Fibroblast of lung (primary cell): ENCODE measurements at regions not wholly inside any gene's neighbourhood (a gene's known extent, or its start where the extent isn't known, plus 50 kb on each side); places are given as distances from the start of the nearest gene placed in this dataset.

Experiments used
- DNase-seq, 2 donors: peaks; one replicate each; pipeline versions ENCODE4 v3.0.0 to v3.0.0-alpha.2; 2010; ENCODE audit warnings: low read depth in 2 of 2
- H2AFZ ChIP-seq: 2 replicates; pipeline ENCODE4 v1.5.1; 2012; ENCODE audit warnings: low read length, control low read depth, inconsistent platforms
- H3K27ac ChIP-seq: 2 replicates; pipeline ENCODE4 v1.5.1; 2011; ENCODE audit warnings: low read length, control low read depth; ENCODE audit not compliant: insufficient read depth
- H3K27me3 ChIP-seq: 2 replicates; pipeline ENCODE4 v1.5.1; 2011; ENCODE audit warnings: mild to moderate bottlenecking, low read length; ENCODE audit not compliant: control insufficient read depth, insufficient read depth
- H3K36me3 ChIP-seq: 2 replicates; pipeline ENCODE4 v1.5.1; 2011; ENCODE audit warnings: low read length; ENCODE audit not compliant: control insufficient read depth, insufficient read depth
- H3K4me1 ChIP-seq: 2 replicates; pipeline ENCODE4 v1.5.1; 2011; ENCODE audit warnings: low read length; ENCODE audit not compliant: control insufficient read depth, insufficient read depth; ENCODE audit errors: extremely low read depth
- H3K4me2 ChIP-seq: 2 replicates; pipeline ENCODE4 v1.5.1; 2011; ENCODE audit warnings: low read length, control low read depth; ENCODE audit not compliant: insufficient read depth; ENCODE audit errors: extremely low read depth
- H3K4me3 ChIP-seq, 4 experiments: fragments of 200-600 bp in 1 of 4; sonication (generic) in 1 of 4; replicated peaks in 1 of 4; 2 replicates each; pipeline ENCODE4 v1.5.1; 2011 to 2016; ENCODE audit warnings: low read length in 4 of 4, low read depth in 3 of 4, mild to moderate bottlenecking in 3 of 4, control low read depth in 2 of 4, inconsistent platforms in 1 of 4, mixed read lengths in 1 of 4; ENCODE audit not compliant: insufficient read depth in 1 of 4; ENCODE audit errors: control extremely low read depth in 1 of 4
- H3K79me2 ChIP-seq: 2 replicates; pipeline ENCODE4 v1.5.1; 2012; ENCODE audit warnings: mild to moderate bottlenecking, low read length, inconsistent platforms; ENCODE audit not compliant: control insufficient read depth, insufficient read depth
- H3K9ac ChIP-seq: 2 replicates; pipeline ENCODE4 v1.5.1; 2011; ENCODE audit warnings: mild to moderate bottlenecking, low read length, control low read depth; ENCODE audit not compliant: insufficient read depth
- H3K9me3 ChIP-seq: 2 replicates; pipeline ENCODE4 v1.5.1; 2012; ENCODE audit warnings: low read depth, low read length; ENCODE audit not compliant: control insufficient read depth, insufficient read depth
- H4K20me1 ChIP-seq: 2 replicates; pipeline ENCODE4 v1.5.1; 2011; ENCODE audit warnings: low read length; ENCODE audit not compliant: control insufficient read depth, insufficient read depth; ENCODE audit errors: extremely low read depth
- CTCF ChIP-seq, 2 donors: IDR thresholded peaks in 1 of 2; conservative IDR thresholded peaks in 1 of 2; 1 replicate in 1 of 2; 2 replicates in 1 of 2; pipeline ENCODE4 v1.5.1; 2011 to 2012; ENCODE audit warnings: low read length in 2 of 2, control low read depth in 1 of 2, inconsistent platforms in 1 of 2, low read depth in 1 of 2, mild to moderate bottlenecking in 1 of 2
- EZH2 ChIP-seq: IDR thresholded peaks from 2 replicates; pipeline ENCODE4 v1.5.1; 2012; ENCODE audit warnings: low read length, control low read depth, mild to moderate bottlenecking; ENCODE audit errors: missing control alignments

- Histone ChIP-seq H3K36me3 (no peaks in the 10 kb centered on the region), H2AFZ (no peak overlapping the region), H3K4me2 (no peak overlapping the region), H3K27me3 (no peaks in the 10 kb centered on the region), H3K9me3 (no peaks in the 10 kb centered on the region), H3K4me1 (no peaks in the 10 kb centered on the region), H3K4me3 (no peak overlapping the region), H3K79me2 (no peaks in the 10 kb centered on the region), H4K20me1 (no peaks in the 10 kb centered on the region), H3K9ac (no peak overlapping the region), H3K27ac (no peak overlapping the region)
- TF ChIP-seq EZH2, result no peak
- TF ChIP-seq CTCF (conservative IDR thresholded peaks at IDR 0.05 in 1 of 2, IDR thresholded peaks at IDR 0.05 in 1 of 2; ENCODE audit: low read depth in 1 of 2, low read length in 2 of 2), result no peak
- peak; percentile 58 to 80 for DNase-seq
Measured at GRCh38 chr21:17416139-17416538, 96.7 kb upstream of the CXADR start.

GRCh38 chr21:17422931-17423330 lies 89.9 kb upstream of the CXADR start:
- Histone ChIP-seq H3K27me3 (no peaks in the 10 kb centered on the region), H3K4me3 (no peak overlapping the region), H4K20me1 (no peaks in the 10 kb centered on the region), H3K4me1 (no peaks in the 10 kb centered on the region), H3K9ac (no peak overlapping the region), H3K9me3 (no peaks in the 10 kb centered on the region), H3K4me2 (no peak overlapping the region), H3K36me3 (no peaks in the 10 kb centered on the region), H3K79me2 (no peaks in the 10 kb centered on the region), H2AFZ (no peak overlapping the region), H3K27ac (no peak overlapping the region)
- no peak for TF ChIP-seq CTCF (conservative IDR thresholded peaks at IDR 0.05 in 1 of 2, IDR thresholded peaks at IDR 0.05 in 1 of 2; ENCODE audit: low read depth in 1 of 2, low read length in 2 of 2)
- no peak for TF ChIP-seq EZH2
- DNase-seq, result no peak

- no peak overlapping the region for H3K27ac ChIP-seq
- no peaks in the 10 kb centered on the region for H3K9me3 ChIP-seq
- no peaks in the 10 kb centered on the region for H3K4me1 ChIP-seq
- no peaks in the 10 kb centered on the region for H3K27me3 ChIP-seq
- TF ChIP-seq CTCF (conservative IDR thresholded peaks at IDR 0.05 in 1 of 2, IDR thresholded peaks at IDR 0.05 in 1 of 2; ENCODE audit: low read depth in 1 of 2, low read length in 2 of 2) (no peak), EZH2 (no peak)
- no peaks in the 10 kb centered on the region for H3K79me2 ChIP-seq
- no peak overlapping the region for H2AFZ ChIP-seq
- no peaks in the 10 kb centered on the region for H4K20me1 ChIP-seq
- H3K4me3 ChIP-seq, result no peak overlapping the region
- H3K36me3 ChIP-seq, result no peaks in the 10 kb centered on the region
- H3K9ac ChIP-seq, result no peak overlapping the region
- DNase-seq, result no peak
- H3K4me2 ChIP-seq, result no peak overlapping the region
Measured at GRCh38 chr21:17427157-17427556, 85.7 kb upstream of the CXADR start.
